ENCODE measurements at regions not wholly inside any gene's neighbourhood (a gene's known extent, or its start where the extent isn't known, plus 50 kb on each side); places are given as distances from the start of the nearest gene placed in this dataset.

DNA sequence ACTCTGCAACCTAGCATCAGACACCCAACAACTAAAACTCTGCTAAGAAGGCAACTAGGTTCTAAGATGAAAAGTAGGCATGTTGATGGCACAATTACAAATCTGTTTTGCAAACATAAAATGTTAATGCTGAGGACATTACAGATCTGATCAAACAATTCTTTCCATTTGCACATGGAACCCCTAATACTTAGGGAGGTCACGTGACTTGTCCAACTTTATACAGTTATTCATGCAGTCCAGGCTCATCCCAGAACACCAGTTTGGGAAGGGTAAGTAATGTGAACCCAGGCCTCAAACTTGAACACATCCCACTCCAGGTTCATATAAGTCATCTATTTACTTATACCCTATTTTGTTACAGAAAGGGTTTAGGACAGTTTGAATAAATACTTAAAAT, 247.2 kb downstream of the HACE1 start:
- H3K36me3 ChIP-seq (ENCODE audit: control insufficient read depth in 2 of 4, insufficient read depth in 4 of 4, low read length in 3 of 4): no peaks in the 10 kb centered on the region
- H3K4me1 ChIP-seq (replicated peaks in 1 of 4; ENCODE audit: control insufficient read depth in 3 of 4, insufficient read depth in 4 of 4, low read length in 3 of 4): 0 out of 7 replicates have a peak, but pooled peaks cover 0 to 2% (median 0%) of the 10 kb centered on the region in 4 experiments
- H3K4ac ChIP-seq (replicated peaks; ENCODE audit: insufficient read length, low read depth, low read length): no peak overlapping the region
- H4K8ac ChIP-seq (ENCODE audit: extremely low read depth, insufficient read depth, low read length): no peak overlapping the region
- H3K4me2 ChIP-seq (ENCODE audit: insufficient read depth in 1 of 2, low read depth in 2 of 2, low read length in 2 of 2): no peak overlapping the region
- no peak overlapping the region for H3K14ac ChIP-seq (ENCODE audit: insufficient read length)
- H4K91ac ChIP-seq (replicated peaks; ENCODE audit: insufficient read length, low read length): no peak overlapping the region
- no peak for DNase-seq (ENCODE audit: low read depth in 1 of 2, low spot score in 2 of 2)
- CTCF ChIA-PET (ENCODE audit: partially characterized antibody): no interaction called here
- no peak overlapping the region for H2BK12ac ChIP-seq (ENCODE audit: low read depth, low read length)
- H2AFZ ChIP-seq (ENCODE audit: low read length): no peak overlapping the region
- H2BK20ac ChIP-seq (ENCODE audit: low read length): no peak overlapping the region
- no peaks in the 10 kb centered on the region for H3K27me3 ChIP-seq (replicated peaks in 1 of 4; ENCODE audit: control insufficient read depth in 3 of 4, extremely low read depth in 1 of 4, insufficient read depth in 3 of 4, low read length in 3 of 4)
- POLR2A ChIA-PET (ENCODE audit: partially characterized antibody): no interaction called here
- no peaks in the 10 kb centered on the region for H3K9me3 ChIP-seq (ENCODE audit: insufficient read depth in 2 of 2, low read depth in 1 of 2, low read length in 1 of 2)
- FAIRE-seq: no peak
- no peak overlapping the region for H3K9ac ChIP-seq (replicated peaks in 1 of 4; ENCODE audit: extremely low read depth in 1 of 4, low read depth in 3 of 4, low read length in 3 of 4)
- H3K27ac ChIP-seq (ENCODE audit: low read depth, low read length): no peak overlapping the region
- H3K79me2 ChIP-seq (ENCODE audit: control insufficient read depth in 1 of 2, insufficient read depth in 2 of 2, low read length in 2 of 2): no peaks in the 10 kb centered on the region
- WGBS, 2 experiments (ENCODE audit: extremely low coverage in 1 of 2, insufficient coverage in 1 of 2, insufficient read length in 1 of 2, insufficient replicate concordance in 2 of 2, low coverage in 1 of 2, low lambda C conversion rate in 2 of 2, missing lambda C conversion rate in 1 of 2): 100% methylated on average over 1 of the region's 1 CpG; no CpG with 5 or more reads in 1 of the 2 experiments
- H2BK5ac ChIP-seq (ENCODE audit: low read depth, low read length): no peak overlapping the region
- no peaks in the 10 kb centered on the region for H4K20me1 ChIP-seq (replicated peaks in 1 of 2; ENCODE audit: control insufficient read depth in 1 of 2, insufficient read depth in 2 of 2, low read length in 2 of 2)
- no peak overlapping the region for H3K4me3 ChIP-seq (ENCODE audit: extremely low read depth in 1 of 4, insufficient read depth in 2 of 4, low read depth in 3 of 4, low read length in 4 of 4)
- H3K23ac ChIP-seq (ENCODE audit: insufficient read length): no peak overlapping the region
- no peak overlapping the region for H3K56ac ChIP-seq (replicated peaks; ENCODE audit: insufficient read length, low read depth, low read length)
- no peak overlapping the region for H2BK120ac ChIP-seq (replicated peaks; ENCODE audit: low read depth, low read length)
- no peak overlapping the region for H2BK15ac ChIP-seq (ENCODE audit: low read length)
- no peaks in the 10 kb centered on the region for H3K23me2 ChIP-seq (ENCODE audit: low read depth, low read length)
- no peaks in the 10 kb centered on the region for H3K79me1 ChIP-seq (ENCODE audit: low read depth, low read length)
- H2AK5ac ChIP-seq (ENCODE audit: low read depth, low read length): no peak overlapping the region
- H3K18ac ChIP-seq (ENCODE audit: extremely low read depth, low read length): no peak overlapping the region
- no peak overlapping the region for H4K5ac ChIP-seq (ENCODE audit: insufficient read length, low read depth, low read length)
- no peak for TF ChIP-seq POU5F1 (IDR thresholded peaks at IDR 0.05; ENCODE audit: low read depth, low read length)
- no peak for TF ChIP-seq MAX (IDR thresholded peaks at IDR 0.05)
- no peak for TF ChIP-seq TAF7 (optimal IDR thresholded peaks at IDR 0.05; ENCODE audit: borderline replicate concordance, low read depth, low read length)
- TF ChIP-seq CBX8 (IDR thresholded peaks at IDR 0.05; ENCODE audit: borderline replicate concordance, low read depth, low read length): no peak
- TF ChIP-seq SAP30 (IDR thresholded peaks at IDR 0.05; ENCODE audit: insufficient read depth, insufficient replicate concordance, low read length): no peak
- no peak for TF ChIP-seq ATF2 (IDR thresholded peaks at IDR 0.05; ENCODE audit: low read length)

Measured in H1 (cell line).